ENCODE measurements at regions not wholly inside any gene's neighbourhood (a gene's known extent, or its start where the extent isn't known, plus 50 kb on each side); places are given as distances from the start of the nearest gene placed in this dataset.

- Histone ChIP-seq H3K9me3 (ENCODE audit: control insufficient read depth, insufficient read depth, low read depth, low read length) (no peaks in the 10 kb centered on the region), H3K4me3 (ENCODE audit: low read depth in 2 of 2, low read length in 2 of 2) (no peak overlapping the region), H3K4me1 (ENCODE audit: control insufficient read depth, insufficient read depth, low read length) (no peaks in the 10 kb centered on the region), H3K27me3 (ENCODE audit: control insufficient read depth, insufficient read depth, low read length) (peaks cover 32% of the 10 kb centered on the region), H3K27ac (ENCODE audit: low read length) (no peak overlapping the region), H3K36me3 (ENCODE audit: control insufficient read depth, insufficient read depth, low read length) (no peaks in the 10 kb centered on the region)
- no peak for ATAC-seq
- ChIA-PET POLR2A (no interaction called here), CTCF (no interaction called here)
- TF ChIP-seq POLR2AphosphoS5 (IDR thresholded peaks at IDR 0.05; ENCODE audit: low read depth, low read length) (no peak), REST (IDR thresholded peaks at IDR 0.05; ENCODE audit: insufficient read depth in 1 of 2, low read depth in 2 of 2, low read length in 1 of 2) (no peak), SIN3A (IDR thresholded peaks at IDR 0.05; ENCODE audit: borderline replicate concordance, insufficient read depth, low read depth, low read length) (no peak), TCF7L2 (IDR thresholded peaks at IDR 0.05; ENCODE audit: low read depth, low read length) (no peak), CTCF (IDR thresholded peaks at IDR 0.05) (no peak)
- no peak for DNase-seq (ENCODE audit: low read depth, low spot score)
- BruUV-seq (replicated peaks): no TSS peak
- in situ Hi-C loops (cut with HindIII; ENCODE audit: low pct_unique_long_range_greater_than_20kb, low sequenced_read_pairs): no loop called here
- intact Hi-C loops (cut with micrococcal nuclease; ENCODE audit: unreplicated experiment): no loop called here
These were observed 93.4 kb upstream of the UMPS start for GRCh38 chr3:124636863-124637296.

- Histone ChIP-seq H3K9me3 (ENCODE audit: control insufficient read depth, insufficient read depth, low read depth, low read length) (no peaks in the 10 kb centered on the region), H3K27me3 (ENCODE audit: control insufficient read depth, insufficient read depth, low read length) (peaks cover 31% of the 10 kb centered on the region), H3K27ac (ENCODE audit: low read length) (no peak overlapping the region), H3K4me3 (ENCODE audit: low read depth in 2 of 2, low read length in 2 of 2) (no peak overlapping the region), H3K4me1 (ENCODE audit: control insufficient read depth, insufficient read depth, low read length) (no peaks in the 10 kb centered on the region), H3K36me3 (ENCODE audit: control insufficient read depth, insufficient read depth, low read length) (no peaks in the 10 kb centered on the region)
- intact Hi-C loops (cut with micrococcal nuclease; ENCODE audit: unreplicated experiment) (no loop called here), in situ Hi-C loops (cut with HindIII; ENCODE audit: low pct_unique_long_range_greater_than_20kb, low sequenced_read_pairs) (no loop called here)
- TF ChIP-seq SIN3A (IDR thresholded peaks at IDR 0.05; ENCODE audit: borderline replicate concordance, insufficient read depth, low read depth, low read length): no peak
- no peak for TF ChIP-seq TCF7L2 (IDR thresholded peaks at IDR 0.05; ENCODE audit: low read depth, low read length)
- TF ChIP-seq POLR2AphosphoS5 (IDR thresholded peaks at IDR 0.05; ENCODE audit: low read depth, low read length): no peak
- no peak for TF ChIP-seq REST (IDR thresholded peaks at IDR 0.05; ENCODE audit: insufficient read depth in 1 of 2, low read depth in 2 of 2, low read length in 1 of 2)
- TF ChIP-seq CTCF (IDR thresholded peaks at IDR 0.05): no peak
- no peak for ATAC-seq
- no TSS peak for BruUV-seq (replicated peaks)
- no peak for DNase-seq (ENCODE audit: low read depth, low spot score)
- ChIA-PET POLR2A (interaction anchor here (0.6 kb wide), 1 partner anchor 14 kb away, joined by 3 read pairs; no protein-coding TSS in a partner anchor), CTCF (no interaction called here)
These were observed 90.6 kb upstream of the UMPS start for GRCh38 chr3:124639406-124640237.
